ENCODE measurements at regions not wholly inside any gene's neighbourhood (a gene's known extent, or its start where the extent isn't known, plus 50 kb on each side); places are given as distances from the start of the nearest gene placed in this dataset.

DNA sequence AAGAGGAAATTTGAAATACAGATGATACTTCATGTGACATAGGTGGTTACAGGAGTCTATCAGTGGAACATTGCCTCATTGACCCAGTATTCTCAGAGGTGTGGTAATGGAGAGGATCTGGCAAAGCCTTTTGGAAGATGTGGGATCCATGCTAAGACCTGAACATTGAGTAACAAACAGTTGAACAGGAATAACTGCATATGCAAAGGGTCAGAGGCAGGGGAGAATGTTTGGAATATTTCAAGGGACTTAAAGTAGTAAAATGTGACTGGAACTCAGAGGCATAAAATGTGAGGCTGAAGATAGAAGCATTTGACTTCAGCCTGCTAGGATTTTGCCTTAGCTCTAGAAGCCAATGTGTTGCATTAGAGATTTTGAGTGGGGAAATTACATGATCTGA, 300.2 kb upstream of the ETAA1 start:
- TF ChIP-seq, protein P1, sequence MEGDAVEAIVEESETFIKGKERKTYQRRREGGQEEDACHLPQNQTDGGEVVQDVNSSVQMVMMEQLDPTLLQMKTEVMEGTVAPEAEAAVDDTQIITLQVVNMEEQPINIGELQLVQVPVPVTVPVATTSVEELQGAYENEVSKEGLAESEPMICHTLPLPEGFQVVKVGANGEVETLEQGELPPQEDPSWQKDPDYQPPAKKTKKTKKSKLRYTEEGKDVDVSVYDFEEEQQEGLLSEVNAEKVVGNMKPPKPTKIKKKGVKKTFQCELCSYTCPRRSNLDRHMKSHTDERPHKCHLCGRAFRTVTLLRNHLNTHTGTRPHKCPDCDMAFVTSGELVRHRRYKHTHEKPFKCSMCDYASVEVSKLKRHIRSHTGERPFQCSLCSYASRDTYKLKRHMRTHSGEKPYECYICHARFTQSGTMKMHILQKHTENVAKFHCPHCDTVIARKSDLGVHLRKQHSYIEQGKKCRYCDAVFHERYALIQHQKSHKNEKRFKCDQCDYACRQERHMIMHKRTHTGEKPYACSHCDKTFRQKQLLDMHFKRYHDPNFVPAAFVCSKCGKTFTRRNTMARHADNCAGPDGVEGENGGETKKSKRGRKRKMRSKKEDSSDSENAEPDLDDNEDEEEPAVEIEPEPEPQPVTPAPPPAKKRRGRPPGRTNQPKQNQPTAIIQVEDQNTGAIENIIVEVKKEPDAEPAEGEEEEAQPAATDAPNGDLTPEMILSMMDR (IDR thresholded peaks at IDR 0.05; ENCODE audit: poor library complexity, severe bottlenecking), result no peak
- TF ChIP-seq SMC3 (conservative IDR thresholded peaks at IDR 0.05; ENCODE audit: poor library complexity), result no peak
